ENCODE measurements at regions not wholly inside any gene's neighbourhood (a gene's known extent, or its start where the extent isn't known, plus 50 kb on each side); places are given as distances from the start of the nearest gene placed in this dataset.
A peak's percentile ranks its signal among the peaks of the same experiment; 100 is the strongest.

DNA sequence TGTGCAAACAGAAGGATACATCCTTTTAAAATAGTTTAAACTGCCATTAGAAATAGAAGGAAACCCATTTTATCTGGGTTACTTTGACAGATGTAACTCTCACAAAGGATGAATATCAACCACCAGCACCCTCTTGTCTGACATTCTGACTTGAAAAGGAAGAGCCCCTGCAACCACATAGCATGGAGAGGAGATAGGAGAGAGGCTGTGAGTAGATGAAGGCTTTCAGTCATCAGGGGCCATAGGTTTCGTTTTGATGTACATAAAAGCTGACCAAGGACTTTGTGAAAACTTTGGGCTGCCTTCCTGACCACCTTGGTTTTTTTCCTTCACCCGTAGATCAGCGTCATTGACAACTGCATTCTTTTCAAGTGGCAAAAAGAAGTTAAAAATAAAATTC lies 211.6 kb upstream of the PRPS1L1 start:
- H4K20me1 ChIP-seq (ENCODE audit: control insufficient read depth, insufficient read depth), result no peaks in the 10 kb centered on the region
- H3K79me2 ChIP-seq (ENCODE audit: control insufficient read depth, insufficient read depth, low read length), result no peaks in the 10 kb centered on the region
- no TSS peak for BruUV-seq (replicated peaks)
- H3K4me3 ChIP-seq, result no peak overlapping the region
- no peaks in the 10 kb centered on the region for H3K4me1 ChIP-seq (ENCODE audit: control insufficient read depth, insufficient read depth, low read length)
- H3K4me2 ChIP-seq (ENCODE audit: control insufficient read depth, insufficient read depth), result no peak overlapping the region
- POLR2A ChIA-PET, result no interaction called here
- no peaks in the 10 kb centered on the region for H3K27me3 ChIP-seq (replicated peaks in 1 of 2; ENCODE audit: control insufficient read depth in 2 of 2, insufficient read depth in 2 of 2, low read length in 1 of 2)
- WGBS (ENCODE audit: insufficient coverage, insufficient replicate concordance, low lambda C conversion rate, missing lambda C conversion rate), result 23% methylated on average over 3 of the region's 3 CpGs
- SMC1A ChIA-PET (ENCODE audit: uncharacterized antibody, unreplicated experiment), result no interaction called here
- H2AFZ ChIP-seq (ENCODE audit: control insufficient read depth, low read depth, low read length), result no peak overlapping the region
- H3K27ac ChIP-seq (ENCODE audit: control insufficient read depth, insufficient read depth), result no peak overlapping the region
- CTCF ChIA-PET, result no interaction called here
- in situ Hi-C loops (cut with MboI), result no loop called here
- no peaks in the 10 kb centered on the region for H3K36me3 ChIP-seq (ENCODE audit: control insufficient read depth in 2 of 2, insufficient read depth in 2 of 2, low read length in 1 of 2)
- DNase-seq (ENCODE audit: low read depth, low spot score), result no peak
- ATAC-seq, result no peak
- no peak for FAIRE-seq
- H3K9me3 ChIP-seq (replicated peaks; ENCODE audit: control insufficient read depth, insufficient read depth, low read length), result no peaks in the 10 kb centered on the region
- RAD21 ChIA-PET (ENCODE audit: unreplicated experiment), result no interaction called here
- no peak for TF ChIP-seq PAX5 (IDR thresholded peaks at IDR 0.05; ENCODE audit: borderline replicate concordance, low read depth, low read length)
- TF ChIP-seq RUNX3 (IDR thresholded peaks at IDR 0.05; ENCODE audit: low read length), result 0 out of 2 replicates have a peak, but pooled peaks have one; percentile 12
- intact Hi-C loops (cut with micrococcal nuclease; ENCODE audit: unreplicated experiment), result no loop called here
- no peak overlapping the region for H3K9ac ChIP-seq (ENCODE audit: control insufficient read depth, insufficient read depth, low read length)

DNA sequence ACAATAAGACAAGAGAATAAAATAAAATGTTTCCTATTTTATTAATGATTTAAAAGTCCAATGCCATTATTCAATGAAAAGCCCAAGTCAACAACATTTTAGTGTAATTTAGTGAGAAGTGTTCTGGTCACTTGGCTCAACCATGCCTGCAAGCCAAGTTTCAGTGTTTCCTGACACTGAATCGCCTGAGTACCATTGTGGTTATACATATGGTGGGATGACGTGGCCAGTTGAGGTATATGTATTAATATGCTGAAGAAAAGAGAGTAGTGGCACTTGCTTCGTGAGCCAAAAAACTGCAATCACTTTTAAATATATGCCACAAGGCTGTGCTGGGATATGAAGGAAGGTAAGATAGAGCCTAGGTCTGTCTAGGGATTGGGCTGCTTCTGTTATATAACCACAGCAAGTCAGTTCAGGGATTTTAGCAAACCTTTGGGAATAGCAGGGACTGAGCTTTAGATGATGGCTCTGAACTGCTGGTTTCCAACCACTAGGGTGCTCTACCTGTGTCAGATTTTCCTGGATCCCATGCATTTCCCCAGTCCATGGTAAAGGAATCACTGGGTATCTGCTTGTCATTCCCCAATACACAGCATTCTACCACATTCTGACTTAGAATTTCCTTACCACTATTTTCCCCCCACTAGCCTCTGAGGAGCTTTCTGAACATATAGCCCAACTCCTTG lies 214.0 kb upstream of the PRPS1L1 start:
- FAIRE-seq (no peak), ATAC-seq (peak; percentile 77), DNase-seq (ENCODE audit: low read depth, low spot score) (no peak)
- no TSS peak for BruUV-seq (replicated peaks)
- intact Hi-C loops (cut with micrococcal nuclease; ENCODE audit: unreplicated experiment), result no loop called here
- Histone ChIP-seq H3K79me2 (ENCODE audit: control insufficient read depth, insufficient read depth, low read length) (no peaks in the 10 kb centered on the region), H3K4me2 (ENCODE audit: control insufficient read depth, insufficient read depth) (no peak overlapping the region), H3K9ac (ENCODE audit: control insufficient read depth, insufficient read depth, low read length) (no peak overlapping the region), H2AFZ (ENCODE audit: control insufficient read depth, low read depth, low read length) (no peak overlapping the region), H3K27ac (ENCODE audit: control insufficient read depth, insufficient read depth) (no peak overlapping the region), H3K27me3 (replicated peaks in 1 of 2; ENCODE audit: control insufficient read depth in 2 of 2, insufficient read depth in 2 of 2, low read length in 1 of 2) (no peaks in the 10 kb centered on the region), H3K4me1 (ENCODE audit: control insufficient read depth, insufficient read depth, low read length) (no peaks in the 10 kb centered on the region), H3K4me3 (no peak overlapping the region), H3K36me3 (ENCODE audit: control insufficient read depth in 2 of 2, insufficient read depth in 2 of 2, low read length in 1 of 2) (no peaks in the 10 kb centered on the region), H4K20me1 (ENCODE audit: control insufficient read depth, insufficient read depth) (no peaks in the 10 kb centered on the region), H3K9me3 (replicated peaks; ENCODE audit: control insufficient read depth, insufficient read depth, low read length) (no peaks in the 10 kb centered on the region)
- peak; percentile 60 for TF ChIP-seq RUNX3 (IDR thresholded peaks at IDR 0.05; ENCODE audit: low read length)
- TF ChIP-seq CHD2 (IDR thresholded peaks at IDR 0.05; ENCODE audit: borderline replicate concordance, low read depth, low read length), result no peak
- POLR2A ChIA-PET, result no interaction called here
- in situ Hi-C loops (cut with MboI), result no loop called here
- WGBS (ENCODE audit: insufficient coverage, insufficient replicate concordance, low lambda C conversion rate, missing lambda C conversion rate), result 0% methylated on average over 3 of the region's 3 CpGs
- RAD21 ChIA-PET (ENCODE audit: unreplicated experiment), result interaction anchor here (0.6 kb wide), 1 partner anchor 17 kb away, joined by 4 read pairs; no protein-coding TSS in a partner anchor
- SMC1A ChIA-PET (ENCODE audit: uncharacterized antibody, unreplicated experiment), result interaction anchor here (1.0 to 1.3 kb wide), 2 partner anchors 10 to 20 kb away, joined by 3 to 5 read pairs; no protein-coding TSS in a partner anchor
- CTCF ChIA-PET, result interaction anchor here (0.6 to 1.4 kb wide), 2 partner anchors 28 to 340 kb away, joined by 3 read pairs; no protein-coding TSS in a partner anchor
